GM18511 (cell line): ENCODE measurements at regions not wholly inside any gene's neighbourhood (a gene's known extent, or its start where the extent isn't known, plus 50 kb on each side); places are given as distances from the start of the nearest gene placed in this dataset.

Source experiments
- ATAC-seq: cut with Tn5 transposase; IDR thresholded peaks from one replicate; pipeline ENCODE4 v1.9.1; 2021; ENCODE audit warnings: mild to moderate bottlenecking, moderate library complexity; ENCODE audit not compliant: unreplicated experiment

DNA sequence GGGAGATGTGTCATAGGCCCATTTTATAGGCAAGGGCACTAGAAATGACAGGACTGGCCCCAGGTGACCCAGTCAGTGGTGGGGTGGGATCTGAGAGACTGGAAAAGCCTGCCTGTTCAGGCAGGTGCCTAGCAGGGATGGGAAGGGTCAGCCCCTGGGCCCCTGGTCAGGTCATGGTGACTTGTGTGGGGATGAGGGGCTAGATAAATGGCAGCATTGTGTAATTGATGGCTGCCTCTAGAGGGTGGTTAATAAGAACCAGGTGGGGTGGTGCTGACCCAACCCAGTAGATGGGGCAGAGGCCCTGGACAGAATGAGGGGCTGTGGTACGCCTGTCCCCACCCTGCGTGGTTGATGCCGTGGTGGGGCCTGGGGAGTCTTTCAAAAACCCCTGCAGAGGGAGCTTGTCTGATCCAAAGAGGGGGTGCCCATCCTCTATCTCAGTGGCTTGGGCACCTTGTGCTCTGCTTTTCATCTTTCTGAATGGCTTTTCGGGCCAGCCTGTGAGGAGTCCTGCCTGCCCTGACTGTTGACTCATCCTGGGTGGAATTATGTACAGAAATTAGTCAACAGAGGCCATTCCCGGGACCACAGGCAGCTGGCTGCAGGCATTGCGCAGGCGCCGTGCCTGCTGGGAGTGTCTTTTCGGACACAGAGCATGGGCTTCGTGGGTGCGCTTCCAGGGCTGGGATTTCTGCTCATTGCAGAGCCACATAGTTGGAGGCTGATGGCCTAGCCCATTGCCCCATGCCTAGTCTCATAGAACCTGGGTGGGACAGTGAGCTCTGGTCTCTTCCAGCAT is 93.6 kb upstream of the PITX1 start:
- no peak for ATAC-seq

DNA sequence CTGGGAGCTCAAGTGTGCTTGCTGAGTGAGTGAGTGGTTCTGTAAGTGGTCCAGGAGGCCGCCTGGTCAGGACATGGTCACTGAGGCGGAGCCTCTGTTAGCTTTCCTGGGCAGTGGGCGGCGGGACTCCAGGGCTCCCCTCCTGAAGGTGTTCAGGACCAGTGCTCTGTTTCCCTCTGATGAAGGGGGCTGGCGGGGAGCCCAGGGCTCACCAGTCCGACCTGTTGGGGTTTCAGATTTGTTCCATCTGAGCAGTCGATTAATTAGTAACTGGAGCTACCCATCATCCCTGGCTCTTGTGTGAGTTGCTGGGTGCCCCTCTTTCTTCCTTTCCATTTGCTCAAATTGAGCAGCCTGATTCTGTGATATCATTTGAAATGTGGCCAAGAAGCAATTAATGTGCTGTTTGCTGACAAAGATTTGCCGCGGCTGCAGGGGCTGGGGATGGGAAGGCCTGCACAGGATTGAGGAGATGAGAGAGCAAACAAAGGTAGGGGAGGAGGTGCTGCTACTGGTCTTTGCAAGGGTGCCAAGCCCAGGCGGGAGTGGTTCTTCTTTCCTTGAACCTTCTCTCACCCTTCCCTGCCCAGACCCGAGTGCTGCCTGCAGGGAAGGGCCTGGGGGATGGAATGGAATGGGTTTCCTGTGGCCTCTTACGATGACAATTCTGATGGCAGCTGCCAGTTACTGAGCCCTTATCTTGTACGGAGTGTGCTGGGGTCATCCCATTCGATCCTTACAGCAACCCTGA is 92.8 kb upstream of the PITX1 start:
- ATAC-seq: no peak

DNA sequence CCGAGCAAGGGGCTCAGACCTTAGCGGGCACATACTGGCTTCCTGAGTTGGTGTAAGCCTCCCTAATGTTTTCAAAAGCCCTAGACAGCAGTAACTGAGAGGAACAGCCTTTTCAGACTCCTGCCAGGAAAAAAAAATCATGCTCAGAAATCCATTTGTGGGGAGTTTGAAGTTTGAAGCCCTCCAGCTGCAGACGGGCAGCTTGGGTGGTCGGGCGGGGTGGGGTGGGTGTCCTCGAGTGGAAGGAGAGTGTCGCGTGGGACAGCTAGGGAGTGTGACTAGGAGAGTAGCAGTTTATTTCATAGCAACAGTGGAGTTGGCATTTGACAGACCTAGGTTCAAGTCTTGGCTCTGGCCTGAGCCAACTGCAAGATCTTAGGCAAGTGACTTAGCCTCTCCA is 90.7 kb upstream of the PITX1 start:
- no peak for ATAC-seq

GRCh38 chr5:135124128-135124527 is 90.1 kb upstream of the PITX1 start:
- ATAC-seq: no peak

DNA sequence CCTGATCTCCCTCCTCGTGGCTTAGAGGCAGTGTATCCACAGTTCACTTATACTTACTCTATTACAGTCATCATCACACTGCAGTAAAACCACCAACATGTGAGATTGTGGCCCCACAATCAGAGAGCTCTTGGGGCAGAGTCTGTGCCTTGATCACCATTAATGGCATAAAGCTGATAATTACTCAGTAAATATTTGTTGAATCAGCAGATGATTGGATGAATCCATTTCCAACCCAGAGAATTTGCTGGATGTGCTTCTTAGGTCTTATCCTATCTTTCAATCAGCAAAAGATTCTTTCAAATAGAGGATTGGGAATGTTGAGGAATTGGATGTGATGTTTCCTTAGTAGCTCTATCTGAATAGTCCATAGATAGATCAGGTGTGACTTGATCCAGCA is 88.8 kb upstream of the PITX1 start:
- ATAC-seq: no peak

DNA sequence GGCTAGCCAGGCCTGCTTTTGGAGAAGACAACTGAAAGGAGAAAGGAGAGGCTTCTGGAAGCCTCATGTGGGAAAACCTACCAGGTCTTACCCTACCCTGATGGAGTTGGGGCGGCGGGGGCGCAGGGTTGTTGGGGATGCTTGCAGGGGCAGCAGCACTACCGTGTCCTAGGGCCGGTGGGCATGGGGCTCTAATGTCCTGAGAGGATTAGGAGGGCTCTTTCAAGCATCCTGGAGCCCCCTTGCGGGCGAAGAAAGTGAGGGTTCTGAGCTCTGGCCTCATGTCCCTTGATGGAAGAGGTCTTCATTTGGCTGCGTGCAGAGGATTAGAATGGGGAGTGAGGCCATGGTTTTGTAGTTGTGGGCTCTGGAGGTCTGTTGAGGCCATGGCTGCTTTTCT is 86.9 kb upstream of the PITX1 start:
- no peak for ATAC-seq

DNA sequence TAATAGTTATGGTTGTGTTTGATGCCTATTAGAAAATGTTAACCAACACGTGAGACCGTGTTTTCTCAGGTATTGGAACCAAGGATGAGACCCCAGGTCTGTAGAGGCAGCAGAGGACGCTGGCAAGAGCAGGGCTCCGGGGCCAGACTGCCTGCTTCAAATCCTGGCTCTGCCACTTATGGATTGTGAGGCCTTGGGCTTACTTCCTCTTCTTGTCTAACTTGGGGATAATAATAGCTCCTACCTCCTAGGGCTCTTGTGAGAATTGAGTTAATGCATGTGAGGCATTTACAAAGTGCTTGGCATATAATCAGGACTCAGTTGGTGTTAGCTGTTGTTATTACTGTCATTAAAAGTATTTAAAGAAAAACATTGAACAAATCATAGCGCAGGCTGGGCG is 85.5 kb upstream of the PITX1 start:
- no peak for ATAC-seq

GRCh38 chr5:135117590-135117989 is 83.6 kb upstream of the PITX1 start:
- no peak for ATAC-seq

- no peak for ATAC-seq
Observed at GRCh38 chr5:135116160-135116561, 82.1 kb upstream of the PITX1 start.

DNA sequence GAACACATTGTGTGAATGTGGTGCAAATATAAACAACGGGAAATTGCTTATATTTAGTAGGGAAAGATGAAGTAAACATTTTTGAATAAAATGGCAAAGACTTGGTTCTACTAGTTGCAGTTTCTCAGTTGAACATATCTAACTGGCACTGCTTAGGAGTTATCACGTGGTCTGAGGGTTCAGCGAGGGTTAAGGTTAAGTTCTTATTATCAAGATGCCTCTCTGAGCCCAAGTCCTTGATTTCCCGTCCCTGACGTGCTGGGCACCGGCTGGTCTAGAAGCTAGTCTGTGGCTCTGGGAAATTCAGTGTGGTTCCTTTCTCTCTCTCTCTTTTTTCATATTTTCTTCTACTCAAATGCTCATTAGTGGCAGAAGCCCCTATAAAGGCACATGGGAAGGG is 81.6 kb upstream of the PITX1 start:
- ATAC-seq: no peak

- ATAC-seq: no peak
Observed at GRCh38 chr5:135114759-135115158, 80.7 kb upstream of the PITX1 start.

- ATAC-seq: no peak
Observed at GRCh38 chr5:135112008-135112725, 78.1 kb upstream of the PITX1 start.

DNA sequence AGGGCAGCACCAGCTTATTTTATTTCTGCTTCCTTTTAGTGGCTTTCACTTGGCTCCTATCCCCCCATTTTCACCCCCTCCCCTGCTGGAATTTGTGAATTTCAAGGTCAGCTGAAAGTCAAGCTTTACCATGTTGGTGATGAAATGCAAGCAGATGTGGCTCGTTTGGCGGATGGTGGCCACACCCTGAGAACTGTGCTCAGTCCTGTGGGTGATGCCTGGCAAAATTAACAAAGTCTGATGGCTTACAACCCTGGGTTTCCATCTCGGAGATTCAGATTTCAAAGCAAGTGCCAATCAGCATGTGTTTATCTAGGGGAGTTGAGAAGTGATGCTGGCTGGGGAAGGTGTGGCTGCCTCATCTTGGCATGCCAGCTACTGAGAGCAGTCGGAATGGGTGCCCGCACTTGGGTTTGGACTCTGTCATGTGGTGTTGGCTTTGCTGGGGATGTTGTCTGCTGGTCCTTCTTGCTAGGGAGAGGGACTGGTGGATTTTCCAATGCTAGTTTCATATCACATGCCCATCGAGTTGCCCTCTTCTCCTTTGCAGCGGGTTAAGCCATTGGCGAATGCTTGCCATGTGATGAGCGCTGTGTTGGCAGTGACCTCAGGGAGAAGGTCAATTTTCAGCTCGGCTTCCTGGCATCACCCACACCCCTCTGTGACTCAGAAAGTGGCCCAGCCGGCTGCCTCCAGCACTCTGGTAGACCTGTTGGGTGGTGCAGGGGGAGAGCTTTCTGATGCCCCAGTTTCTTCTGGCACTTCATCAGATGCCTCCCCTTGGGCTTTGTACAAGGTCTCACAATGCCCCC is 77.0 kb upstream of the PITX1 start:
- ATAC-seq: no peak

DNA sequence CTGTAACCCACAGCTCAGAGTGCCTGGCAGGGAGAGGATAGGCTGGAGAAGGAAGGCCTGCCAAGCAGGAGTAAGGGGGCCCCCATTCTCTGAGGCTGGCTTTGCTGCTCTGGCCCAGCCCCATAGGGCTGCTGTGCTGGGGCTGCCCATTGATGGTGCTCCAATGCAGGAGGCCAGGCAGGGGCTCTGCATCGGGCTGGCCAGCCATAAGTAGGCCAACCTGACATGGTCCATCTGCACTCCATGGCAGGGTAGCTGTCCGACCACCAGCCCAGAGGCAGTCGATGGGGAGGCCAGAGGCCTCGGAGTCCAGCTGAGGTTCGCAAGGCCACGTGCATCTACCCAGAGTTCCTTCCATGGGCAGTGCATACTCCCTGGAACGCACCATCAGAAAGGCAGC is 75.0 kb upstream of the PITX1 start:
- ATAC-seq: no peak

- no peak for ATAC-seq
Observed at GRCh38 chr5:135108569-135108968, 74.5 kb upstream of the PITX1 start.

DNA sequence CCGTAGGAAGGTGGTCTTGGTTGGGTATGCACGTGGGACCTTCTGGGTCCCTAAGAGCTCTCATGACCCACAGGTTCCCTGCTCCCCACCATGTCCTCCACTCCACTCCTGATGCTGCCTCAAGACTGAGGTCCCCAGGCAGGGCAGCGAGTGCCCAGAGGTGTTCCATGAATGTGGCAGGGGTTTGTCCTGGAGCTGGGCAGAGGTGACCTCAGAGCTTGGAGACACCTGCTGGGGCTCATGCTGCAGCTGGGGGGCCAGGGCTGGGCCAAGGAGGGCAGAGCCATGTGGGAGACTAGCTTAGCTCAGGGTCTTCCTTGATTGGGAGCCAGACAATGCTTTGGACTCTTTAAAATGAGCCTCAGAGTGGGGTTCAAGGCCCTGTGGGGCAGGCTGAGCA is 74.0 kb upstream of the PITX1 start:
- no peak for ATAC-seq

DNA sequence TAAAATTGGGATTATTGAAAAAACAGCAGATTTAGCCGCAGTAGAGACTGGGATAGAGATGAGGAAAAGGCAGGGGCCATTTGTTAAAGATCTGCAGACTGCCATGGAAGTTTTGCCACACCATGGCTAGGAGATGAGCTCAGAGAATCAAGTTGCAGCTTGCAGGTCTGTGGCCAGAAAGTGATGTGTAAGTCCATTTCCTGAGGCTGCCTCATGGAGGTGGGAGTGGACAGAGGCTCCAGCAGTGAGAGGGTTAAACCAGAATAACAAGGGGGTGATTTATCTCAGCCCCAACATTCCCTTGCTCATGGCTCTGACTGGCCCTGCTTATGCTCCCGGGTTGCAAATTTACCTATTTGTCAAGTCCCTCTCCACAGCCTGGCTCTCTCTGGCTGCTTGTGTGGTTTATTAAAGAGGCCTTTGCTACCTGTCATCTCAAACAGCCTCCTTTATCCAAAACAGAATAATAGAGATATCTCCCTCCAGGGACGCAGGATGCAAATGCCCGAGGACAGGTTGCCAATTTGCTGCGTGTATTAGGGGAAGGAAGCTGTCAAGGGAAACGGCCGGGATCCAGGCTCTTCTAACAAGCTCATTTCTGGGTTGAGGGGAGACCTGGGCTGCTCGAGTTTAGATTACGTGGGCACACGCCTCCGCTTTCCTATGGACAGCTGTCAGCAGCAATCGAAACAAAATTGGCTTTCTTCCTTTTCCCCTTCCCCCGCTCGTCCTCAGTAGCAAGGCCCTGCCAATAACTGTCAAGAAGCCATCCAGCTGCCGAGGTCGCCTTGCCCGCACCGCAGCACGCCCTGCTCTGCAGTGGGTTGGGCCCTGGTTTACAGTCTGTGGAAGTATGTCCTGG is 72.8 kb upstream of the PITX1 start:
- ATAC-seq: no peak

DNA sequence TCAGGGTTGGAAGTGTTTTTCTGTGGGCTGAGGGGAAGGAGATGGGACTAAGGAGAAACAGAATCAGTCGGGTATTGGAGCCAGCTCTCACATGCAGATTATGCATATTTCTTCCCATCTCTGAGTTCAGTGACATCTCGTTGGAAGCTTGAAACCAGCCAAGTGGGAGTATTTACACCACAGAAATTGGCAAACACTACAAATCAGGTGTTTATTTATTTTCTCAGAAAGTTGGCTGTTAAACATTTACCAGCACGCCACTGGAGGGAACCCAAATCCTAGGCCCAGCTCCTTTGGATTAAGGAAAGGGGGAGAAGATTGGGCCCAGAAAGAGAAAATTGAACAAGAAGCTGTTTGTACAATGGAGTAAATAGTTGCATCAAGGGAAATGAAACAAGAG is 72.1 kb upstream of the PITX1 start:
- ATAC-seq: no peak

GRCh38 chr5:135105105-135105484 is 71.1 kb upstream of the PITX1 start:
- no peak for ATAC-seq

DNA sequence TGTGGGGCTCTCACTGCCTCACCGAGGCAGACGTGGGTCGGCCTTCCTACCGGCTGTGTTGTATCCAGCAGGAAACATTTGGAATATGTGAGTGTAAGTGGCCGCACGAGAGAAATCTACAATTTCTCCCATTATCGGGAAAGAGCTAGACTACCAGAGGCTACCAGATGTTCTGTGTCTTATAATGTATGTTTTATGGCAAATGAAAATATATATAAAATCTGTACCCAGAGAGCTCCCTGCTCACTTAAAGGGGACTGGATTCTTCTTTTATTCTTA is 69.5 kb upstream of the PITX1 start:
- no peak for ATAC-seq
